HG02678 (cell line): ENCODE measurements at regions not wholly inside any gene's neighbourhood (a gene's known extent, or its start where the extent isn't known, plus 50 kb on each side); places are given as distances from the start of the nearest gene placed in this dataset.

Experiments used
- ATAC-seq: cut with Tn5 transposase; IDR thresholded peaks from one replicate; pipeline ENCODE4 v1.9.1; 2021; ENCODE audit warnings: mild to moderate bottlenecking, moderate library complexity; ENCODE audit not compliant: unreplicated experiment

GRCh38 chr5:6806668-6807067, 93.4 kb downstream of the TENT4A start:
- no peak for ATAC-seq

DNA sequence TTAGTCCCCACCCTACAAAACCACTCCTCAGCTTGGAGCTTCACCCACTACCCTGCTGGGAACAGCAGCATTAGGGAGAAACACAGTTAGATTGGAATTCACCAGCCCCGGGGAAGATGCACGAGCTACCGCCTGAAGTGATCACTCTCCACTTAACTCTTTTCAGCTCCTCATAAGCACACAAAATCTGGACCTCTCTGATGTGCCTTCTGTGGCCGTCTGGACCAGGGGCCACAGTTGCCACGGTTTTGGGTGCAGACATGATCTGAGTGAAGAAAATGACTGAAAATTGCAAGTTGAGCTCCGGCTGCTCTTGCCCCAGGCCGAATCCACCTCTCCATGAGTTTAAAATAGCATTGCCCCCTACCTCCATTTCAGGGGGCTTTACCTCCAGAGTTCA, 95.2 kb downstream of the TENT4A start:
- no peak for ATAC-seq

DNA sequence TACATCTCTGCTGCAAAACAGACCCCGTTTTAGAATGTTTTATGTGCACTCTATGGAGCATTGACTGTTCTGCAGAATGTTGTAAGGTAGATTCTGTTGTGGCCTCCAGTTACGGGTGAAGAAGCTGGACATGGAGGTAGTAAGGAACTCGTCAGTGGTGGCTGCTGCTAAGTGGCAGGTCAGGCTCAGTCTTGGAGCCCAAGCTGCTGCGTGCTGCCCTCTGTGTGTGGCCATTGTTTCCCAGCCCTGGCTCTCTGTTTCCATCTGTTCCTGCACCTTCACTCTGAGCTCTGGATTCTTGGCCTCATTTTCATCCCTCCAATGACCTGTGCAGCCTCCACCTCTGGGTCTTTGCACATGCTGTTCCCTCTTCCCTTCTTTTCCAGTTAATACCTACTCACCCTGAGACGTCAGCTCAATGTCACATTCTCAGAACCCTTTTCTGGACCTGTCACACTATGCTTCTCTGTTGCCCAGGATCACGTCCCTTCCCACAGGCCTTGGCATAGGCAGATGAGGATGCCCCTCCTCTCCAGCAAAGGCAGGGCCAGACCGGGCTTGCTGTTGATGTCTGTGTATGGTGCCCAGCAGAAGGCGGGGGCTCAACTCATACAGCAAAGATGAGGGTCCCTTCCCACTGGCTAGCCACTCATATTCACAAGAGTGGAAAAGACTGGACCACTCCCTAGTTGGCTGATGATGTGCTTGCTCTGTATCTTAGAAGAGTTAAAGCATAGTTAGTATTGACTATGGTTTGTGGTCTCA, 97.6 kb downstream of the TENT4A start:
- no peak for ATAC-seq

GRCh38 chr5:6812091-6812490, 98.9 kb downstream of the TENT4A start:
- no peak for ATAC-seq

GRCh38 chr5:6812800-6813731, 99.8 kb downstream of the TENT4A start:
- no peak for ATAC-seq

DNA sequence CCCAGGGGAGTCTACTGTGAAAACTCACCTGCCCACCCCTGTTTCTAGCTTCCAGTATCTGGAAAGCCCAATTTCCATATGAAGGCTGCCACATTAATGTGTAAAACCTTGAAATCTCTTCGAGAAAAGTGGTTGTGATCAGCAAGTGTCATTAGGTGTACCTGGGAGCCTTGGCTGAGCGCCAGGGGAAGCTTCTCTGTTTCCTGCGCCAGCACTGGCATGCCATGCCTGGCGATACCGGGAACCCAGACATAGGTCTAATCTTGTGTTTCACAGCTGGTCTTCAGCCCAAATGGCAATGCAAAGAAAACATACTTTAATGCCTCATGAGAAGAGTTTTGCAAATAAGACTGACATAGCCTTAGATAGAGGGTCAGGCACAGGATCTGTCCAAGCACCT, 101.6 kb downstream of the TENT4A start:
- no peak for ATAC-seq

DNA sequence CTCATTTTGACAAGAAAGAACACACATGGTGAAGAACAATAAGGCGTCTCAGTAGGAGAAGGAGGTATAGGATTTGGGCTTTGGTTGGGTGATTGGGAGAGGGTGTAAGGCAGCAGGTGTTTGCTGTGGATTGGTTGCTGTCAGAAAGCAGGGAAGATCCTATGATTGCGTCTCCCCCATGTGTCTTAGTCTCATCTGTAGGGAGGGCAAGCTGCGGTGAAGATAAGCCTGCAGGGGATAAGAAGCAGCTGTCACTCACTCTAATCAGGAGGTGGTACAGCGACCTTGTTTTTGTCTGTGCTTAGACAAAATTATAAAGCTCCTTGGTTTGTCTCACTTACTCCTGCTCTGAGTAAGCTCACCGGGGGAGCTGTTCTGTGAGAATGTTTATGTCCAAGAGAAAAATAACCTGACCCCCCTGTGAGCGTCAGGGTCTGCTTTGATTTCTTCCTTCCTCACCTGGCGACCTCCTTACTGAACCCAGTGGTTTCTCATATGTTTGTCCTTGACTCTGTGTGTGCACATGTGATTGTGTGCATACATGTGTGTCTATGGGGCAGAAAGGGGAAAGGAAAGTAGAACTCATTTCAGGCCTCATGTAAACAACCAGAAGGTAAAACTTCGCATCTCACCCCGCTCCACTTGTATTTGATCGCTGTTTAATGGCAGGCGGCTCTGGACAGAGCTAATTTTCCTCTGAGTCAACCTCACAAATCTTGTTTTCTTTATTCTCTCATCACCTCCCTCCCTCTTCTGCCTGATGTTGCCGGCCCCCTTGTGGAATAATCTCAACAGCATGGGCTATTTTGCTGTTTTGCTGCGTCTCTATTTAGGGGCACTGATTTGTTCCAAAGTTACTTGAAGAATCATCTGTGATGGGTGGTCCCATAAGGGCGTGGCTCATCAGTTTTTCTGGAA, 105.6 kb downstream of the TENT4A start:
- no peak for ATAC-seq

- no peak for ATAC-seq
Observed at GRCh38 chr5:6819521-6819920, 106.3 kb downstream of the TENT4A start.

DNA sequence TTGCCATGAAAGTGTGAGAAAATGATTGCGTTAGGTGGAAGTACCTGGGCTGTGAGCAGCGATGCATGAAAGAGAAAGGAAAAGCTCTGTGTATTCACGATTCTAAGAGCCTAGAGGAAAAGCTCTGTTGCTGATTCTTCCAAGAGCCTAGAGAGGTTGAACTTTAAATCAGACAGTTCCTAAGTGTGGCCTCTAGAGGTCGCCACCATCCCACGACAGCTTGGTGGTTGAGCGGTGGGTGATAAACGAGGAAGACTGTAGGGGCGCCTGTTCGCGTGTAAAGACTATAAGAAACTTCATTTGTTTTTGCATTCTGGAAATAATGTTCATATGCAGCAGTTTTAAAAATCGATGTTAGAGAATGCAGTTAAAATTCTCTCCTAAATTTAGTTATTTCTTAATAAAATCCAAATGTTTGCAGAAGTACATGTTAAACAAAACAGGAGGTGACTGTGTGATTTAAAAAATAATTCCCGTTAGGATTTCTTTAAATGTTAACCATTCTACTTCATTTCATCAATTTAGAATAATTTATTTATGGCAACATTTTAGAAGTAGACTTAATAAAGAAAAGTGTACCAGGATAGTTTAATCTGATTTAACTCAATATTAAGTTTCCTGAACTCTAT, 107.7 kb downstream of the TENT4A start:
- ATAC-seq = no peak

- ATAC-seq = no peak
Observed at GRCh38 chr5:6822068-6822467, 108.8 kb downstream of the TENT4A start.

DNA sequence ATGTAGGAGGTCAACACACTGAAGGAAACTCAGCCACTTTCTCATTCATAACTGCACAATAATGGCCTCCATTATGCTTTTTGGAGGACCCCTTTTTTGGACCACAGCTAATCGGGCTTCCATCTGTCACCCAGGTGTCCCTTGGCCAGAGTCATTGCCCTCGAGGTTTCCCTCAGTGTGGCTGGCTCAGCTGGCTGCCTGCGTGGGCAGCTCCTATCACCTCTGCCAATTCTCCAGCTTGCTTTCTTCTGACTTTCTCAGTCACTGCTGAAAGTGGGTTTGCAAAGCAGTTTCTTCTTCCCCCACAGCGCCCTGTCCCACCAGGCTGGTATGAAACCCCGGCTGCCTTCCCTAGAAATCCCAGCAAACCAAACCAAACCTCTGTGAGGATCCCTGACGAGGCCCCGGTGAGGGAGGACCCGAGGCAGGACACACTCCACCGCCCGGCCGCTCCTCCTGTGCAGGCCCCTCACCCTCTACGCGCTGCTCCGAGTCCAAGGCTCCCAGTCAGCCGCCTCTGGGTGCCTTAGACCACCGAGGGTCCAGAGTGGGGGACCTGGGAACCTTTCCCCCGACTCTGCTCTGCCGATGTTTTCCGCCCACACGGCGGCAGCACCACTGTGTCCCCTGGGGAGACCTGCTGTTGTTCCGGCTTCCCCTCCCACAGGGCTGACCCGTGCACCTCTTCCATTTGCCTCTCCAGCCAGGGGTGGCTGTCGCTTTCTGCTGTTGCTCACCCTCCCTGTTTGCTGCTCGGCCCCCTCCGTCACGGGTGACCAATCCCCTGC, 109.5 kb downstream of the TENT4A start:
- no peak for ATAC-seq

DNA sequence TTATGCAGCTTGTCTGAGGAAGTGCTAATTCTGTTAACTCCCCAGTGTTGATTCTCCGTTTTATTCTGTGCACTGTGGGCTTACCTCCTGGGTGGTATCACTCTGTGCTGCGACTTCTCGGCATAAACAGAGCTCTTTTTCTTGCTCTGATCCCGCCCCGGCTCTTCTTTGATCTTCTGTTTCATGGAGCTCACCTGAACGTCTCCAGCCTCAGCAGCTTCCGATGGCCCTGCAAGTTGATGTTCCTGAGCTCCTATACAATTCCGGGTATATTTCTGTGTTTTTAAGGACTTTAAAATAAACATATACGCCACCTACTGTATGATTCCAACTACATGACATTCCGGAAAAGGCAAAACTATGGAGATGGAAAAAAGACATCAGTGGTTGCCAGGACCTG, 110.8 kb downstream of the TENT4A start:
- ATAC-seq = no peak

DNA sequence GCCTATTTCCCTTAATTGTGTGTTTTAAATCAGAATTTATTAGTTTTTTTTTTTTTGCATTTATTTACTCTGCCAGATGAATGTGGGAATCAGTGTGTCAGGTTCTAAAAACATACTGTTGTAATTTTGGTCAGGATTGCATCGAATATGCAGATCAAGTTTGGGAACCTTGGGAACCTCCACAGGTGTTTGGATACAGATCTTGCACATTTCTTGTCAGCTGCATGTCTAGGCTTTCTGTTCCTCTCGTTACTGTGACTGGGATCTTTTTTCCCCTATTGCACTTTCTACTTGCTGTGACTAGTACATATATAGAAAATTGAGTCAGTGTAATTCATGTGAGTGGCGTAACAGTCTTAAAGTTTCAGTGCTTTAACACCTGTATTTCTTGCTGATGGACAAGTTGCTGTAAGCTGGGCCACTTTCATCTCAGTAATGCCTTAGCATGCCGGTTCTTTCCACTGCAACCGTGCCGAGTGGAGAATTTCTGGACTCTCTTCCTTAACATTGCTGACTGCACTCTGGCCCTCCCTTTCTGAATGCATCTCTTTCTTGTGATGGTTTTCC, 112.5 kb downstream of the TENT4A start:
- ATAC-seq = no peak

GRCh38 chr5:6826756-6827155, 113.5 kb downstream of the TENT4A start:
- no peak for ATAC-seq

GRCh38 chr5:6827526-6828219, 114.4 kb downstream of the TENT4A start:
- ATAC-seq = peak; percentile 86

DNA sequence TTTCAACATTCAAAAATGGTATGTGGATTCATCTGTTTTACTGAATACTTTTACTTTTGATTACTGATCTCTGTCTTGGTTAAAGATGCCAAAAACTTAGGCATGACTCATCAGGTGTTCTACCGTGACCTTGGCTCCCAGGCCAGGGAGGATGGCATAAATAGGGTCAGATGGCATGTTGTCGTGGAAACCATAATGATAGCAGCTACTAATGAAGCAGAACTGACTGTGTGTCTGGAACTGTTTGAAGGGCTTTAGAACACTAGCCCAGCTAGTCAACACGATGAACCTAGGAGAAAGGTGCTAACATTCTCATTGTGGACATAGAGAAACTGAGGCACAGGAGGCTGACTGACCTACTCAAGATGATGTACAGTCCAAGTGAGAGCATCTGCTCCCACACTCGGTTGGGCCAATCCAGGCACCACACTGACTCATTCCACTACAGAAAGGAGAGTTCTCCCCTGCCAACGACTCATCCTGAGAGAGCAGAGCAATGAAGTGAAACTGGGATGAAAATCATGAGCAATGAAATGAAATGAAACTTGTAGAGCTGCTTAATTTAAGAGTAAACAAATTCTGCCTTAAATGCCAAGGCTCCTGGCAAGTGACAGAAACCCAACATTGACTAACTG, 116.0 kb downstream of the TENT4A start:
- ATAC-seq = peak; percentile 69

GRCh38 chr5:6830643-6831239, 117.5 kb downstream of the TENT4A start:
- no peak for ATAC-seq
